Gastroesophageal sphincter (tissue), 4 donors: ENCODE measurements at regions not wholly inside any gene's neighbourhood (a gene's known extent, or its start where the extent isn't known, plus 50 kb on each side); places are given as distances from the start of the nearest gene placed in this dataset.

Experiments
- ATAC-seq: fragments of 150-250 bp; one replicate; pipeline ENCODE4 v1.9.1; 2016; ENCODE audit warnings: mild to moderate bottlenecking, moderate library complexity
- H3K27ac ChIP-seq, 4 donors: fragments of 200-600 bp; sonication (generic) in 3 of 4; 1 replicate in 3 of 4; 2 replicates in 1 of 4; pipeline ENCODE4 v1.5.1; 2016 to 2019
- H3K27me3 ChIP-seq: fragments of 200-600 bp; sonication (generic); one replicate; pipeline ENCODE4 v1.5.1; 2019
- H3K36me3 ChIP-seq, 2 donors: fragments of 200-600 bp; sonication (generic); one replicate each; pipeline ENCODE4 v1.5.1; 2019; ENCODE audit warnings: control low read depth in 1 of 2
- H3K4me1 ChIP-seq, 3 donors: fragments of 200-600 bp; sonication (generic); 1 replicate in 2 of 3; 2 replicates in 1 of 3; pipeline ENCODE4 v1.5.1; 2016 to 2019; ENCODE audit warnings: control low read depth in 2 of 3
- H3K4me3 ChIP-seq, 2 donors: fragments of 200-600 bp; sonication (generic); one replicate each; pipeline ENCODE4 v1.5.1; 2019; ENCODE audit warnings: mild to moderate bottlenecking in 1 of 2, moderate library complexity in 1 of 2
- H3K9me3 ChIP-seq, 3 donors: fragments of 200-600 bp; sonication (generic); one replicate each; pipeline ENCODE4 v1.5.1; 2017 to 2019; ENCODE audit warnings: control low read depth in 2 of 3
- EP300 ChIP-seq: sonication (generic); formaldehyde crosslinking; IDR thresholded peaks from one replicate; pipeline ENCODE4 v1.6.1; 2017; ENCODE audit warnings: antibody characterized with exemption, mild to moderate bottlenecking
- POLR2A ChIP-seq, 2 donors: fragments of 450-650 bp; IDR thresholded peaks; one replicate each; pipeline ENCODE4 v1.6.1; 2017; ENCODE audit warnings: antibody characterized with exemption in 2 of 2, mild to moderate bottlenecking in 2 of 2, moderate library complexity in 1 of 2
- POLR2AphosphoS5 ChIP-seq: sonication (generic); formaldehyde crosslinking; IDR thresholded peaks from one replicate; pipeline ENCODE4 v1.6.1; 2017; ENCODE audit warnings: antibody characterized with exemption
- WGBS, 2 donors: methylation state at CpG; one replicate each; pipeline ENCODE4 v1.1.5; 2018; ENCODE audit warnings: low coverage in 1 of 2; 5-methylcytosine and 5-hydroxymethylcytosine counted together
- TF ChIP-seq, protein P1 (sequence below), 4 experiments: fragments of 200-600 bp in 2 of 4; fragments of 450-650 bp in 2 of 4; sonication (generic) in 1 of 4; IDR thresholded peaks; one replicate each; pipeline ENCODE4 v1.5.1; 2017 to 2019; ENCODE audit warnings: antibody characterized with exemption in 4 of 4, mild to moderate bottlenecking in 2 of 4, moderate library complexity in 2 of 4

DNA sequence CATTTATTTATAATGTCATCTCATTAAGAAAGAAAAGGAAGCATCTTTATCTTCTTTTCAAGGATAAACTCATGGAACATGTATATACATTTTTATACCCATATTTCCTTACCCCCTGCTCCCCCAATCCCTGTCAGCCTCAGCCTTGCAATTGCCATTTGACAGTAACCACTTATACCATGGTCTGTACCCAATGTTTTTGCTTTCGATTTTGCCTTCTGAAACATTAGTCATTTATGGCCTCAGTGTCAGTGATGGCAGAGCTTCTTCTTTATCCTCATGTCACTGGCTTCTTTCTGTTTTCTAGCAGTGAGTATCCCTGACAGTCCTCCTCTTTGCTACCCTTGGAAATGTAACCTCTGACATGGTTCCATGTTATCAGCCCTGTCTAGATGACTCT lies 228.4 kb downstream of the SPRY1 start:
- Histone ChIP-seq H3K27me3 (no peaks in the 10 kb centered on the region), H3K36me3 (no peaks in the 10 kb centered on the region), H3K4me1 (peaks cover 0 to 19% (median 4%) of the 10 kb centered on the region in 3 donors), H3K27ac (no peak overlapping the region), H3K9me3 (no peaks in the 10 kb centered on the region), H3K4me3 (no peak overlapping the region)
- TF ChIP-seq POLR2A (IDR thresholded peaks at IDR 0.05) (no peak), EP300 (no peak), POLR2AphosphoS5 (no peak)
- TF ChIP-seq, protein P1, sequence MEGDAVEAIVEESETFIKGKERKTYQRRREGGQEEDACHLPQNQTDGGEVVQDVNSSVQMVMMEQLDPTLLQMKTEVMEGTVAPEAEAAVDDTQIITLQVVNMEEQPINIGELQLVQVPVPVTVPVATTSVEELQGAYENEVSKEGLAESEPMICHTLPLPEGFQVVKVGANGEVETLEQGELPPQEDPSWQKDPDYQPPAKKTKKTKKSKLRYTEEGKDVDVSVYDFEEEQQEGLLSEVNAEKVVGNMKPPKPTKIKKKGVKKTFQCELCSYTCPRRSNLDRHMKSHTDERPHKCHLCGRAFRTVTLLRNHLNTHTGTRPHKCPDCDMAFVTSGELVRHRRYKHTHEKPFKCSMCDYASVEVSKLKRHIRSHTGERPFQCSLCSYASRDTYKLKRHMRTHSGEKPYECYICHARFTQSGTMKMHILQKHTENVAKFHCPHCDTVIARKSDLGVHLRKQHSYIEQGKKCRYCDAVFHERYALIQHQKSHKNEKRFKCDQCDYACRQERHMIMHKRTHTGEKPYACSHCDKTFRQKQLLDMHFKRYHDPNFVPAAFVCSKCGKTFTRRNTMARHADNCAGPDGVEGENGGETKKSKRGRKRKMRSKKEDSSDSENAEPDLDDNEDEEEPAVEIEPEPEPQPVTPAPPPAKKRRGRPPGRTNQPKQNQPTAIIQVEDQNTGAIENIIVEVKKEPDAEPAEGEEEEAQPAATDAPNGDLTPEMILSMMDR (IDR thresholded peaks at IDR 0.05), result no peak
- no peak for ATAC-seq
- 64 to 90% methylated on average over 1 of the region's 1 CpG for WGBS, 2 donors

DNA sequence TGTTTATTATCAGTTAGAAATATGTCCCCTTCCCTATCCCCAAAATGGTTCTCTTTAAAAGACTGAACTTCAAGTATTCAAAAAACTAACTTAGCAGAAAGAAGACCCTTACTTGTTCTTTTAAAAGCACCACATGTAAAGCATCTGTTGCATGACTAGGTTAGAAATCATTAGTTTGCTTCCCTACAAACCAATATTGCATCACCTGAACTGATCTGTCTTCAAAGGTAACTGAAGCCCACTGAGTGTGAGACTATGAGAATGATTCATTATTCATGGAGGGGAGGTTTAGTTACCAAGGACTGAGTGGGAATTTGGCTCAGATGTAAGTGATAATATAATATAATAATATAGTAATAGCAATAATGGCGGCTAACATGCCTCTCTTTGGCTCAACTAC lies 231.7 kb downstream of the SPRY1 start:
- TF ChIP-seq, protein P1 (IDR thresholded peaks at IDR 0.05), result no peak
- no peak for TF ChIP-seq POLR2AphosphoS5
- no peak for TF ChIP-seq EP300
- no peak for TF ChIP-seq POLR2A (IDR thresholded peaks at IDR 0.05)
- H3K4me1 ChIP-seq, result peaks cover 0 to 10% (median 0%) of the 10 kb centered on the region in 3 donors
- H3K27ac ChIP-seq, result no peak overlapping the region
- no peaks in the 10 kb centered on the region for H3K27me3 ChIP-seq
- H3K4me3 ChIP-seq, result no peak overlapping the region
- WGBS, 2 donors, result 82 to 93% methylated on average over 1 of the region's 1 CpG
- no peaks in the 10 kb centered on the region for H3K9me3 ChIP-seq
- no peak for ATAC-seq
- H3K36me3 ChIP-seq, result no peaks in the 10 kb centered on the region

GRCh38 chr4:123631786-123632692 lies 235.4 kb downstream of the SPRY1 start:
- H3K4me1 ChIP-seq, result peaks cover 0 to 10% (median 0%) of the 10 kb centered on the region in 3 donors
- ATAC-seq, result no peak
- TF ChIP-seq, protein P1 (IDR thresholded peaks at IDR 0.05), result no peak
- no peak for TF ChIP-seq EP300
- no peak for TF ChIP-seq POLR2AphosphoS5
- TF ChIP-seq POLR2A (IDR thresholded peaks at IDR 0.05), result no peak
- peaks cover 0 to 10% (median 0%) of the 10 kb centered on the region in 3 donors for H3K9me3 ChIP-seq
- 30 to 58% methylated on average over 7 of the region's 7 CpGs for WGBS, 2 donors
- H3K36me3 ChIP-seq, result no peaks in the 10 kb centered on the region
- H3K27ac ChIP-seq, result peak overlapping the region in 1 of 4 donors; percentile 38
- no peak overlapping the region for H3K4me3 ChIP-seq
- no peaks in the 10 kb centered on the region for H3K27me3 ChIP-seq

- Histone ChIP-seq H3K36me3 (no peaks in the 10 kb centered on the region), H3K27ac (no peak overlapping the region), H3K4me1 (peaks cover 0 to 10% (median 0%) of the 10 kb centered on the region in 3 donors), H3K27me3 (no peaks in the 10 kb centered on the region), H3K9me3 (peaks cover 0 to 15% (median 0%) of the 10 kb centered on the region in 3 donors), H3K4me3 (no peak overlapping the region)
- 90 to 91% methylated on average over 3 of the region's 3 CpGs for WGBS, 2 donors
- ATAC-seq, result no peak
- TF ChIP-seq EP300, result no peak
- TF ChIP-seq, protein P1 (IDR thresholded peaks at IDR 0.05), result no peak
- TF ChIP-seq POLR2AphosphoS5, result no peak
- TF ChIP-seq POLR2A (IDR thresholded peaks at IDR 0.05), result no peak
These were observed 236.1 kb downstream of the SPRY1 start for GRCh38 chr4:123632693-123633030.

- H3K36me3 ChIP-seq, result no peaks in the 10 kb centered on the region
- no peak for ATAC-seq
- peaks cover 0 to 9% (median 0%) of the 10 kb centered on the region in 3 donors for H3K4me1 ChIP-seq
- H3K27ac ChIP-seq, result no peak overlapping the region
- no peaks in the 10 kb centered on the region for H3K27me3 ChIP-seq
- WGBS, 2 donors, result no CpG with 5 or more reads among the region's 1 CpG
- peaks cover 0 to 15% (median 0%) of the 10 kb centered on the region in 3 donors for H3K9me3 ChIP-seq
- TF ChIP-seq POLR2AphosphoS5, result no peak
- TF ChIP-seq EP300, result no peak
- no peak for TF ChIP-seq POLR2A (IDR thresholded peaks at IDR 0.05)
- TF ChIP-seq, protein P1 (IDR thresholded peaks at IDR 0.05), result no peak
- no peak overlapping the region for H3K4me3 ChIP-seq
These were observed 242.2 kb downstream of the SPRY1 start for GRCh38 chr4:123638834-123639233.
